Suppressor macrophage (primary cell): ENCODE measurements at regions not wholly inside any gene's neighbourhood (a gene's known extent, or its start where the extent isn't known, plus 50 kb on each side); places are given as distances from the start of the nearest gene placed in this dataset.

Source experiments
- DNase-seq, 4 experiments: peaks; one replicate each; pipeline ENCODE4 v3.0.0-alpha.2; 2020 to 2022

DNA sequence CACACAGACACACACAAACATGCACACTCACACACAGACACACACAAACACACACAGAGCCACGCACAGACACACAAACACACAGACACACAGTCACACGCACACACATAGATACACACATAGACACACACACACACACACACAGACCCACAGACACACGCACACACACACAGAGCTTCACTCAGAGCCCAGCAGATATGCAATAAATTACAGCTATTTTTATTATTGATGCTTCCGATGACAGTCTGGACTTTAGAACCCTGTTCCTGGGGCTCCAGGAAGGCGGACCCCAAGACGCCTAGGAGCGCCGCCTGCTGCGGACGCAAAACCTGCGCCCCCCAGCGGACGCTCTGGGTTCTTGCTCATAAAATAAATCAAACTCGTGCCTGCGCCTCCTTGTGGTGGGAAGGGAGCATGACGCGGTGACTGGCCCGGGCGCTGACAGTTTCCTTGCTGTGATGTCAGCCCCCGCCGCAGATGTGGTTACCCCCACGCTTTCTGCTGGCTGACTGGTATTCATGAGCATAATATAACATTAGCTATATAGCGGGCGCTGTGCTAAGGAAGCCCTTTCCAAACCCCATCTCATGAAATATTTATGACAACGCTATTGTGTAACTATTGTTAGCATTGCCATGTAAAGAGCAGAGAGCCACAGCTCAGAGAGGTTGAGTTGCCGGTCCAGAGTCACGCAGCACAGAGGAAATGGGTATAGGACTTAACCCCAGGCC, 64.4 kb upstream of the TM9SF2 start:
- peak; percentile 96 to 98 (median 97) for DNase-seq

DNA sequence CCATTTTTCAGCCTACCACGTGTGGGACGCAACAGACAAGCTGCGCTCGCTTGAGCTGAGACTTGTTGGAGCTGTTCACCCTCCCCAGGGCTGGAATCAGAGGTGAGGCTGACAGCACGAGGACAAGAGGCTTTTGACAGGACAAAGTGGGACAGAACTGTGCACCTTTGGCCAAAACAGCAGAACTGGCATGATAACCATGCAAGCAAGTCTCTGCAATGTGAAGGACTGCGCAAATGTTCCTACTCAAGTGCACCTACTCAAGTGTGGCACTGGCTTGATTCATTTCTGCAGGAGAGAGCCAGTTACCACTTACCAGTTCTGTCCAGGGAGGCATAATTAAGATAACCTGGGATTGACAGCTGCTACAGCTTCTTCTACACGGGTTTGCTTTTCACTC, 62.2 kb upstream of the TM9SF2 start:
- DNase-seq: no peak

DNA sequence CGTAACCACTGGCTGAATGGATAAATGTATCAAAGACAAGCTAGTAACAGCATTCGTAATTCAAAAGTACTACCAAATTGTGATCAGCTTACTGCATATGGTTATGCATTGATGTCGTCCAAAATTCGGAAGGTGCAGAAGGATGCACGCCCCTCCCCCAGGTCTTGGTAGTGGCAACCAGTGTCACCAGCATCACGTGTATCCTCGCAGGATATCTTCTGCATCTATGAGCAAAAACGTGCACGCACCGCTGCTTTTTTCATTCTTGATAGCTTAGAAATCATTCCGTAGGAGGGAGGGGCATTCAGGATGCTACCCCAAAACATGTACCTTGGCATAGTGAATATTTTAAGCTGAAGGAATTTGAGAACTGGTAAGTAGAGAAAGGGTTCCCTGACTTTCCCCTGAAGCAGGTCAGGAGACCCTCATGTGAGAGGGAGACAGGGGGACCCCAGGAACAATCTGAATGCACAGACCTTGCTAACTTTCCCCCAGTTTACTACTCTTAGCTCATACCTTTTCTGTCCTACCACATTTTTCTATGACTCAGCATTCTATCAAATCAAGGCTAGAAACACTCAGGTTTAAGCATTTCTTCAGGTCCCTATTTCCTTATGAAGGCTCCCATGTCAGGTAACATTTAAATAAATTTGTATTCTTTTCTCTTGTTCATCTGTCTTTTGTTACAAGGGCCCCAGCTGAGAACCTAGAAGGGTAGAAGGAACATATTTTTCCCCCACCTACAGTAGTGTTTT, 61.2 kb upstream of the TM9SF2 start:
- DNase-seq: no peak

DNA sequence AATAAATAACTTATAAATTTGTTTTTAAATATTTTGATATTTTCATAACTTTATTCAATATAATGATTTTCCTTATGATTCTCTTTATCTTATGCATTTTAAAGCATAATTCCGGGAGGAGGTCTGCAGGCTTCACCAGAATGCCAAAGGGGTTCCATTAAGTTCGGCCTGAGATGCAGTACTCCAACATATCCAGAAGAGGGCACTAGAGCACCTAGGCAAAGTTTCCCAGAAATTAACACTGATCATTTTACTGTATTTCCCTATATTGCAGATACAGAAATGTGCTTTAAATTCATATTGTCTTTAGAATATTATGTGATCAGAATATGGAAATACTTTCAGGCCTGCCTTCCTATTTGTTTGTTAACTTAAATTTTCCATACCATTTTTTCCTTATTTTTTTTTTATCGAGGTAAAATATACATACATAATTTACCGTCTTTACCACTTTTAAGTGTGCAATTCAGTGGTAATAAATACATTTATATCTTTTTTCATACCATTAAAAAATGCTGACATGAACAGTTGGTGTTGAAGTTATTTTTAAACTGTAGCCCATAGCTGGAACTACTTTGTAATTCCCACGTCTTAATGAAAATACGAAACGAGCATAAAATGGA, 58.9 kb upstream of the TM9SF2 start:
- peak; percentile 73 to 81 (median 79) for DNase-seq

DNA sequence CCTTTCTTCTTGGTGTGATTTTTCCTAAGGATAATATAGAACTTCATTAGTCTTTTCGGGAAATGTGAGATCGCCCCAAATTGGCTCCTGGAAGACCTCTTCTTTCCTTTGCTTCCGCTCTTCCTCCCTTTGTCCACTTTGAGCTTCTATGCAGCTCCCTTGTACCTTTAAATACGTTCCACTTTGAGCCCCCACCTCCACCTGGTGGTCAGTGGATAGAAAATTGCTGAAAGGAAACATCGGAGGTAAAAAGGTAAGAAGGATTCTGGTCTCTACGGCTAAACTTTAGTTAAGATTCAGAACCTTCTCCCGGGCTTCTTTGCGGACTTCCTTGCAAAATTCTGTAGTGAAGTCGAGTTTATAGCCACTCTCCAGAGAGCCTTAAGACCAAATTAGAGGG, 55.0 kb upstream of the TM9SF2 start:
- DNase-seq: no peak

DNA sequence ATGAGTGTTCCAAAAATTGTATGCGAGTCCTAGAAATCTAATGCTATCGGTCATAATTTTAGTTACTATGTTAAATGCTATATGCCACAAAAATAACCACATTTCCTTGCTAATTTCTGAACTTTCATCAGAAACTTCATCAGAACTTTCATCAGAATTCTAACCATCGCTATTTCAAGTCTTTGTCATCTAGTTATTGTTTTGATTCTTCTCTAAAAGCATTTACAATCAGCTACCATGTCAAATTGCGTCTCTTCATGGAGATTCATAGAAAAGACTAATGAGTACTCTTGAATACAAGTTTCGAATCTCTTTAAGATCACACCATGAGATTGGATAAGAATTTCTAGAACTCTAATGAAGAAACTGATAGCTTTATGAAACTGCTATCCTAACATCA, 52.7 kb upstream of the TM9SF2 start:
- no peak for DNase-seq

DNA sequence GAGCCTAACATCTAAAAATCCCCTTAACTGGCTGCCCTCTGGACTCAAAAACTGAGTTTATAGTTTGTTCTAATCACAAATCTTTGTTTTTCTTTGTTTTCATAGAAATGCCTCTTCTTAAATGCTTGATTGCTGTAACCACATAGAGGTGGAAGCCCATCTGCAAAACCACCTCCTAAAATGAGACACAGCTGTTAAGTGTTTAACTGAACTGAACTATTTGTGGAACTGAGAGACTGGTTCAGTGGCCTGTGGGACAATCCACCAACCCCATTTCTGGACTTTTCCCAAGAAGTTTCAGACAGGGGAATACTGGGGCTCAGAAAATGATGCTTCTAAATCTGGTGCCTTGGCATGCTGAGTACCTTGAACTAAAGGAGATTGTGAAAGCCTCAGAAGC, 50.9 kb upstream of the TM9SF2 start:
- DNase-seq: no peak
